GM13977 (cell line): ENCODE measurements at regions not wholly inside any gene's neighbourhood (a gene's known extent, or its start where the extent isn't known, plus 50 kb on each side); places are given as distances from the start of the nearest gene placed in this dataset.

Experiments
- DNase-seq: peaks from one replicate; pipeline ENCODE4 v3.0.0; 2012; ENCODE audit warnings: low spot score
- CTCF ChIP-seq: IDR thresholded peaks from 2 replicates; pipeline ENCODE4 v1.5.1; 2012; ENCODE audit warnings: mild to moderate bottlenecking, control low read depth; ENCODE audit not compliant: insufficient read depth; ENCODE audit errors: extremely low read depth, missing control alignments
- in situ Hi-C: fragments of 300-500 bp; cut with MboI; formaldehyde crosslinking; loops from one replicate; pipeline ENCODE4 v1.12.0; 2022; ENCODE audit warnings: low sequenced_read_pairs, low pct_unique_long_range_greater_than_20kb, mixed read lengths, inconsistent platforms; ENCODE audit not compliant: unreplicated experiment

GRCh38 chr9:95727947-95728520 is 147.5 kb upstream of the ERCC6L2 start:
- DNase-seq = no peak
- no peak for TF ChIP-seq CTCF
- in situ Hi-C loops = no loop called here

GRCh38 chr9:95726756-95727155 is 148.7 kb upstream of the ERCC6L2 start:
- in situ Hi-C loops = no loop called here
- DNase-seq = peak; percentile 72
- TF ChIP-seq CTCF = peak; percentile 52

DNA sequence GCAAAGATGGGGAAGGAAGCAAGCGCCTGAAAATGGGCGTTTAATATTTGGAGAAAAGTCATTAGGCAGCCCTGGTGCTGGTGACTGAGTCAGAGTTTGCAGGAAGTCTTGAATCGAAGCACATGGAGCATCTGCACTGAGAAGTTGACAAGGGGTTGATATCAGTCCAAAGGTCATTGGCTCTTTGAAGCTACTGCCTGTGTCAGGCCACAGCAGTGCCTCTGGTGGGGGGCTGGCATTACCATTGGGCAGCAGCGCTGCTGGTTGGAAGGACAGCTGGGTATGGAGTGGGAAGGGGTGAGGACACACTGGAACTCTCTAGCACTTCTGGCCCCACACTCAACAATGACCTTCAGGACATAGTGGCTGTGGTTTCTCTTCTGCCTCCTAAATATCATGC is 150.4 kb upstream of the ERCC6L2 start:
- no peak for TF ChIP-seq CTCF
- in situ Hi-C loops = no loop called here
- no peak for DNase-seq

- in situ Hi-C loops = no loop called here
- no peak for TF ChIP-seq CTCF
- peak; percentile 72 for DNase-seq
Observed at GRCh38 chr9:95724253-95724991, 151.1 kb upstream of the ERCC6L2 start.

DNA sequence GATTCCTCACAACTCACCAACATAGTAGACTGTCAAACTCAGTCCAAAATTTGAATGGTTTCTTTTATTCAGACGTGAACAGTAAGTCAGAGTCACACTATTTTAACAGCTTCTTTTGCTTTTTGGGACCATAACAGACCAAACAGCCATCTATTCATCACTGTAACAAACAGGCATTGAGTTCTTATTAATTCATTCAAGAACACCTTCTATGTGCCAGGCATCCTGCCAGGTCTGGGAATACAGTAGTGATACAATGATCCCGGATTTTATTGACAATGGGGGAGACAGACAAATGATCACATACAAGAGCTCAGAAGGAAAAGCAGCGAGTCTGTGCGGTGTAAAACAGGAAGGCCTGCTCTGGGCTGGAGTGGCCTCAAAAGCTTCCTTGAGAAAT is 153.3 kb upstream of the ERCC6L2 start:
- no peak for TF ChIP-seq CTCF
- in situ Hi-C loops = no loop called here
- DNase-seq = no peak

DNA sequence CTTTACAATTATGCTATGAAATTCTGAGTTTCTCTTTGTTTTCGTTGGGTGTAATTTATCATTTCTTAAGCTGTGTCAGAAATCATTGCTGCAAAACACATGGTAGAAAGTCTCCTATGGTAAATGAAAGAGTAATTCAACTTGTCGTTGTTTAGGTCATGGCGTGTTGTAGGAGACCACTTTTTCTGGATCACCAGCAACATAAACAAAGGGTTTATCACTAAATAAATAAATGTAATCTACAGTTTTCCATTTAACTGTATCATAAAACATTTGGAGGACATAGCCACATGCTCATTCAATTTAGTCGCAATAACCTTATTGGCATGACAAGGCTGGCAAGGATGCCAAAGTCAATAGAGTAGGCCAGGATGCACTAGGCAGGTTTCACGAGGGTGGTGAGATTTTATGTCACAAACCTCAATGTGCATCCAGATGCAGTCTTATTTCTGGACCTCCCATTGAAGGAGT is 154.4 kb upstream of the ERCC6L2 start:
- no peak for TF ChIP-seq CTCF
- no peak for DNase-seq
- in situ Hi-C loops = no loop called here

- no peak for DNase-seq
- in situ Hi-C loops = no loop called here
- TF ChIP-seq CTCF = no peak
Observed at GRCh38 chr9:95720496-95720895, 155.0 kb upstream of the ERCC6L2 start.
